ENCODE measurements at regions not wholly inside any gene's neighbourhood (a gene's known extent, or its start where the extent isn't known, plus 50 kb on each side); places are given as distances from the start of the nearest gene placed in this dataset.

GRCh38 chr2:136407117-136407951 is 289.4 kb upstream of the CXCR4 start:
- no peak for DNase-seq (ENCODE audit: low read depth in 2 of 2, low spot score in 1 of 2)

DNA sequence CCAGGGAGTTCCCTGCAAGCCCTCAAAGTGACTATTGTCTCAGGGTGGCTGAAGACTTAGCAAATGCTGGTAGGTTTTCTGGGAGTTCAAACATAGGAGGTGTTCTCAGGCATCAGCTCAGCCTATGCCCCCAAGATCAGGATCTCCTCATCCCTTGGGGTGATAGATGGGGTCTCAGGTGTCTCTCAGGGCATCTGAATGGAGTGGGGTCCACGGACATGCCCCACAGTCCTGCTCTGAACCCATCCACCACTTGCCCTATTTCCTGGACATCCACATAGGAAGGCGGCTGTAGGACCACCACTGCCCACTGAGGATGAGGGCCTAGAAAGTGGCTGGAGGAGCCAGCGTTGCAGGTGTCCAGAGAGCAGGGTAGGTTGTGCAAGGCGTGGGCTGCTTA is 287.0 kb upstream of the CXCR4 start:
- no peak for DNase-seq (ENCODE audit: low read depth in 2 of 2, low spot score in 1 of 2)

DNA sequence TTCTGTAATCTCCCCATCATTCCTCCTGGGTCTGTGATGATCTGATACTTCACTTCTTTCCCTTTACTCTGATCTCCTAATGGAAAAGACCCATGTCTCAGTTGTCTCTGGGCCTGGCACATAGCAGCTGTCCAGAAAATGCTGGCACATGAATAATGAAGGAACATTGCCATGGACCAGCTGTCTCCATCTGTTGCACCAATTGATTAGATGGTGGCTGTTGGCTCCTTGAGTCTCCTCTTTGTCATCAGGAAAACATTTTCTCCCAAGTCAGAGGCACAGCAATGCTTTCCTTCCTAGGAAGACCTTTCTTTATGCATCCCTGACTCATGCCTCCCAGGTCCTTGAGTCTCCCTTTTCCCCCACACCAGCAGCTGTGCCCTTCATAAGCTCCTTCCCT is 286.2 kb upstream of the CXCR4 start:
- no peak for DNase-seq (ENCODE audit: low read depth in 2 of 2, low spot score in 1 of 2)

- no peak for DNase-seq (ENCODE audit: low read depth in 2 of 2, low spot score in 1 of 2)
These were observed 284.3 kb upstream of the CXCR4 start for GRCh38 chr2:136402281-136402680.

DNA sequence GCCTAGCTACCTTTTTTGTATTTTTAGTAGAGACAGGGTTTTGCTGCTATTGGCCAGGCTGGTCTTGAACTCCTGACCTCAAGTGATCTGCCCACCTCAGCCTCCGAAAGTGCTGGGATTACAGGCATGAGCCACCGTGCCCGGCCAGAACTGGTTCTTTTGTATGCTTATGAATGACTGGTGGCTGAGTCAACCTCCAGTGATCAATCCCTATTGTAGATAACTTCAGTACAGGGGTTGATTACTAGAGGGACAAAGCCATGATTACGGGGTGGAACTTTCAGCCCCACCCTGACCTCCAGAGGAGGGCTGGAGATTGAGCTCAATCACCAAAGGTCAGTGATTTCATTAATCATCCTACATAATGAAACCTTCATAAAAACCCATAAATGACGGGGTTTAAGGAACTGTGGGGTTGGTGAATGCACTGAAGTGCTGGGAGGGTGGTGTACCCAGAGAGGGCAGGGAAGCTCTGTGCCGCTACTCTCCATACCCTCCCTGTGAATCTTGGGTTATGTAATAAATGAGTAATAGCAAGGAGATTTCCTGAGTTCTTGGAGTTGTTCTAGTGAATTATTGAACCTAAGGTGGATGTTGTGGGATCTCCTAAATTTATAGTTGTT is 281.8 kb upstream of the CXCR4 start:
- DNase-seq (ENCODE audit: low read depth in 2 of 2, low spot score in 1 of 2) = no peak

DNA sequence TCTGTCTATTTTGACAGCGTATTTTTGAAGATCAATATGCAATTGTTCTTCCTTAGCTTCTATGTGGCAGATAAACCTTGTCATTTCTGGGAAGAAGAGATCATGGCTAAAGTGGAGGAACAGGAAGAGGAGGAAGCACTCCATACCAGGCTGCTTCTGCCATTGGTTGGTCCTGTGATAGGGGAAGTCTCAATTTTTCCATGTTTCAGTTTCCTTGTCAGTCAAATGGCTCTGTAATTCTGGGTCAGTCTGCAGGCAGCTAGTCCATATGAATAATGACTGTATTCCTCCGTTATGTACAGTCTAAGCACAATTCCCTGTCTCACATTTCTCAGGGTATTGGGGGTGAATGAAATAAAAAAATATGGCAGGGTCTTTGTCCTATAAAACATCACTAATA is 277.6 kb upstream of the CXCR4 start:
- no peak for DNase-seq (ENCODE audit: low read depth in 2 of 2, low spot score in 1 of 2)

- DNase-seq (ENCODE audit: low read depth in 2 of 2, low spot score in 1 of 2) = no peak
These were observed 276.4 kb upstream of the CXCR4 start for GRCh38 chr2:136394136-136395060.

DNA sequence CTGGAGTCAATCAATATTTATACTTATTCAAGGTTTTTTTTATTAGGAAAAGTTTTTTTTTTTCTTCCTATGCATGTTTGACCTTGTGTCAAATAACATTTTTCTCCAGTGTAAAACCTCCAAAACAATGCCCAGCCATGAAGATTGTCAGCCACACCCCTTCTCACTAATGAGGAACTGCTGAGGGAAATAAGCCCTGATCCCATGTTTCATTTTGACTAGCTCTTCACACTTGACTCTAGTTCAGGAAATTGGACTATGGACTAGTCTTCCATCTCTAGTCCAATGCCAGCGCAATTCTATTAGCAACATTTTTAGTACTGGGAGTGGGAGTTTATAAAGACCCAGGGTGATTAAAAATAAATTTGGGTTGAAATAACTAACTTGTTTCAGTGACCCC is 275.6 kb upstream of the CXCR4 start:
- DNase-seq (ENCODE audit: low read depth in 2 of 2, low spot score in 1 of 2) = no peak

GRCh38 chr2:136392897-136393505 is 275.1 kb upstream of the CXCR4 start:
- DNase-seq (ENCODE audit: low read depth in 2 of 2, low spot score in 1 of 2) = no peak

DNA sequence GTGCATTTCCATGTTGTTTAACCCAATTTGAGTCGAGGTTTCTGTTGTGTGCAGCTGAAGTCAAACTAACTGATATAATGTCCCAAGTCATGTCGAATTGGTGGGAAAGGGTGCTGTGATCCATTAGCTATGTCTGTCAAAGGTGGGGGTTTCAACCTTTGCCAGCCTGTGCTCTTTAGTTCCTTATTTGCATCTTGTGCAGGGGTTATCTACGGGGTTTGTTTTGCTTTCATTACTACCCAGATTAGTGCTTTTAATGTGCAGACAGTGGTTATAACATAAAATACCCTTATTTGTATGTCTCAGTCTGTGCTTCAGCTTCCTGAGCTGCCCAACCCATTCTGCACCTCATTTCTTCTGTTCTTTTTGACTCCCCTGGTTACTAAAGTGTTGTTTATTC is 271.9 kb upstream of the CXCR4 start:
- no peak for DNase-seq (ENCODE audit: low read depth in 2 of 2, low spot score in 1 of 2)

- DNase-seq (ENCODE audit: low read depth in 2 of 2, low spot score in 1 of 2) = no peak
These were observed 268.1 kb upstream of the CXCR4 start for GRCh38 chr2:136386046-136386445.

- peak in 1 of 2 donors; percentile 15 for DNase-seq (ENCODE audit: low read depth in 2 of 2, low spot score in 1 of 2)
These were observed 266.8 kb upstream of the CXCR4 start for GRCh38 chr2:136384531-136385303.

GRCh38 chr2:136383167-136383566 is 265.2 kb upstream of the CXCR4 start:
- no peak for DNase-seq (ENCODE audit: low read depth in 2 of 2, low spot score in 1 of 2)

- peak in 1 of 2 donors; percentile 12 for DNase-seq (ENCODE audit: low read depth in 2 of 2, low spot score in 1 of 2)
These were observed 264.0 kb upstream of the CXCR4 start for GRCh38 chr2:136381722-136382633.

DNA sequence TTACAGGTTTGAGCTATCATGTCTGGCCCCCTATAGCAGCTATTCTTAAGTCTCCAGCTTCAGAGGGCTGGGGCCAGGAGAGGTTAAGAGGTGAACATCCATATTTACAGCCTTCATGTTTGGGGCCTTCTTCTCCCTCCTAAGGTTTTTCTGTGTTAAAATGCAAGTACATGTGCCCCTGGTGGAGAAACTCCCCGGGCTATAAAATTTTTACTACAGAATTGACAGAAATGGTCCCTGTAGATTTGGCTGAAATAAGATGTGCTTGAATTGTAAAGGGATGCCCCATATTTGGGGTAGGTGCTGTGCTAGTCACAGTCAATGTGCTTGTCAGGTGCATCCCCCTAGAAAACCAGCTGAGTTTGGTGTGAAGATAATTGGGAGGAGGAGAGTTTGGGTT is 263.3 kb upstream of the CXCR4 start:
- DNase-seq (ENCODE audit: low read depth in 2 of 2, low spot score in 1 of 2) = no peak

DNA sequence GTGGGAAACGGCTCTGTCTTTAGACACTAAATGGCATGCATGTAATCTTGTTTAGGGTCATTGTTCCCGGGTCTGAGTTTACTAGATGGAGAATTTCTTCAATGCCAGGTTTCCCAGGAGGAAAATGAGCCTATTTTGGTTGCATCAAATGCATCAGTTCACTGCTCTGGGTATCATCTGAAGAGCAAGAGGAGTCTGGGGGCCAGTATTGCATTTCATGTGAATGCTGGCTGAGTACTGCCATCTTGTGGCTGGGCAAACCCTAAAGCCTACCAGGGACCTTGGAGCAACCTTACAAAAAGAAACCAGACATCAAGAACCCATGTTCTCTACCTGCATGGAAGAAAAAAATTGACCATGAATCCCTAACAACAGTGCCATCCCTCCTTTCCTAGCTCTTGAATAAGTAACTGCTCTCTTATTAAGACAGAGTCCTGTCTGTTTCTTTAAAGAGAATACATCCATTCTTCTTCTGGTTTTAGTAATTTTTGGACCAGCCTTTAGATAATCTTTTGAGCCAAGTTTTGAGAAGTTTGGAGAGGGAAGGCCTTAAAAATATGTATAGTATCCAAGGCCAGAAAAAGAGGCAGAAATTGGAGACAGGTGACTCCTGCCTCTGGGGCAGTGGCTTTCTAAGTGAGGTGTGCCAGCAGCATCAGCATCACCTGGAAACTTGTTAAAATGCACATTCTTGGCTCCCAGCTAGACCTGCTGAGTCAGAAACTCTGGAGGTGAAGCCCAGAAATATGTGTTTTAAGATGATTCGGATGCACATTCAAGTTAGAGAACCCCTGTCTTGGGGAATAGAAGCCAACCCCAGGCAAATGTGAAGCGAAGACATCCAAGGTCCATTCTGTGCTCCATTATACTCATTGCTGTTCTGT is 261.0 kb upstream of the CXCR4 start:
- DNase-seq (ENCODE audit: low read depth in 2 of 2, low spot score in 1 of 2) = peak; percentile 50 to 52

DNA sequence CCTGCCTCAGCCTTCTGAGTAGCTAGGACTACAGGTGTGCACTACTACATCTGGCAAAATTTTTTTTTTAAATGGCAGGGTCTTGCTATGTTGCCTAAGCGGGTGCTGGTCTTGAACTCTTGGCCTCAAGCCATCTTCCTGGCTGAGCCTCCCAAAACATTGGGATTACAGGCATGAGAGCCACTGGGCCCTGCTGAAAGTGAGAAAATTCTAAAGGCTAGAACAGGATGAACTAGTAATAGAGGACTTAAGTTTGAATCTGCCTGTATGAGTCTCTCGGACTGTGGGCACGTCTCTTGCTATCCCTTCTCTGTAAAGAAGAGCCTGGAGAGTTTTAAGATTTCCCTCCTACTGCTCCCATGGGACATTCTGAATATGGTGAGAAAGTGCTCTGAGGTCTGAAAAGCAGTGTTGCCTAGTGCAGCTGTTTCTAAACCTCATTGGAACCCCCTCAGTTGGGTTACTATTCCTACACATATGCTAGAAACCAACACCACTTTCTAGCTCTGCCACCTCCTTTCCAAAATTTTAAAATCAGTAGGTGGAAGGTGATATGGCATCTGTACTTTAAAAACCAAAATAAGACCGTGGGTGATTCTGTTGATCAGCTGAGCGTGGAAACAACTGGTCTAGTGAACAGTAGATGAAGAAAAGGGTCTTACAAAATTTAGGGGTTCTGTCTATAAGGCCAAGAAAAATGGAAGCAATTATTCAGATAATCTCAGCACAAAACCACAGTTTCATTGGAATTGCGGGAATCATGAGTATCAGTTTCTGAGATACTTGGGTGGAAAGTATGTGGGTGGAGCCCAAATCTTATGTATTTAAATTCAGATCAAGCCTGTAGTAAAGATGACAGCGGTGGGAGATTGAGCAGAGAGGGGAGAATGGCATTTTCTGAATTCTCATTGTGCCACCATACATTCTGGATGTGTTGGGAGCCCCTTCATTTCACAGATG is 259.8 kb upstream of the CXCR4 start:
- DNase-seq (ENCODE audit: low read depth in 2 of 2, low spot score in 1 of 2) = no peak
